ENCODE measurements at regions not wholly inside any gene's neighbourhood (a gene's known extent, or its start where the extent isn't known, plus 50 kb on each side); places are given as distances from the start of the nearest gene placed in this dataset.

DNA sequence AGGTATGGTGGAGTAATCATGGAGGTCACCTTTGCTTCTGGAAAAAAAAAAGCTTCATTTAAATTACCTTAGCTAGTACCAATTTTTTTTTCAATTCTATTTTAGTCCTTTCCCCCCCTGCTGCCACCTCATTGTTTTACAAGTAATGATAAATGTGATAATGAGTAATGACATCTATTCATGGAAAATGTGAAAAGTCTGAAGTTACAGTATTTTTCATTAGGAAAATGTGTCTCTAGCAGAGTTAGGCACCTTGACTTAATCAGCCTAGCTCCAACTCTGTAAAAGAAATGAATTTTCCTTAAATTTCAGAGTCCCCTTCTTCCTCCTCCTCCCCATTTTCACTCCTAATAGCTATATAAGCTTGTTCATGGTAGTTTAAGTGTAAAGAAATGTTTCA lies 204.9 kb upstream of the USP25 start:
- no peaks in the 10 kb centered on the region for H3K27me3 ChIP-seq (ENCODE audit: insufficient read depth, low read length)
- no peak overlapping the region for H3K4me3 ChIP-seq (ENCODE audit: low read length)
- peaks cover 7% of the 10 kb centered on the region for H3K4me1 ChIP-seq (ENCODE audit: insufficient read depth, low read length)
- no peaks in the 10 kb centered on the region for H3K9me3 ChIP-seq (ENCODE audit: low read depth, low read length)

DNA sequence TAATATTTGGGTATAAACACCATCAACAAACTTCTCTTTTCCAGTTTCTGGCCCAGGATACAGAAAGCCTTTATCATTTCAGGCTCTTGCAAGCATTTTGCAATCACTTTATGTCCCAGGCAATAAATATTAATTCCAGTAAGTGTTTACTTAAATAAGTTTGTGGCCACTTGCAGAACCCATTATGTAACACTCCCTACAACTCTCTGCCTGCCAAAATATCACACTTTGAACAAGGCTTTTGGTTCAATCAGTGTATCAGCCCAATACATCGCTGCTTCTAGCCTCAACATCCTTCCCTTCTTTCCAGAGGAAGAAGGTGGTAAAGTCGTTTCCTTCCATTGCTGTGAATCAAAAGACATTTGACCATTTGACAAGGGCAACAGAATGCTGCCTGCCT lies 203.0 kb upstream of the USP25 start:
- no peaks in the 10 kb centered on the region for H3K9me3 ChIP-seq (ENCODE audit: low read depth, low read length)
- no peaks in the 10 kb centered on the region for H3K4me1 ChIP-seq (ENCODE audit: insufficient read depth, low read length)
- H3K27me3 ChIP-seq (ENCODE audit: insufficient read depth, low read length) = no peaks in the 10 kb centered on the region
- H3K4me3 ChIP-seq (ENCODE audit: low read length) = no peak overlapping the region

DNA sequence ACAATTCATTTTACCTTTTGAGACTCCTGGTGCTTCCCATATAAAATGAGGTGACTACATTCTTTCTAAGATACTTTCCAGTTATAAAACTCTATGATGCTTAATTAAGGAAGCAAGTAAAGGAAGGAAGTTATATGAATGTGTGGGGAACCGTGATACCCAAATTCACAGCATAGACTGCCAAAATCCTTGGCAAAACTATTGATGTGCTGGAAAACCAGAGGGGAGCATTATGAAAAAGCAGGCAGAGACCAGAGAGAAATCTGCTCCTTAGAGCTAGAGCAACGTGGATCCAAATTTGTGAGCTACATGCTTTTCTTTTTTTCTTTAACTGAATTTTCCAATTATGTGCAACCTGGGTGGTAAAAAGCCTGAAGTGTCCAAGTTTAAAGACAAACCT lies 201.4 kb upstream of the USP25 start:
- no peaks in the 10 kb centered on the region for H3K4me1 ChIP-seq (ENCODE audit: insufficient read depth, low read length)
- H3K4me3 ChIP-seq (ENCODE audit: low read length) = no peak overlapping the region
- H3K27me3 ChIP-seq (ENCODE audit: insufficient read depth, low read length) = no peaks in the 10 kb centered on the region
- H3K9me3 ChIP-seq (ENCODE audit: low read depth, low read length) = no peaks in the 10 kb centered on the region

DNA sequence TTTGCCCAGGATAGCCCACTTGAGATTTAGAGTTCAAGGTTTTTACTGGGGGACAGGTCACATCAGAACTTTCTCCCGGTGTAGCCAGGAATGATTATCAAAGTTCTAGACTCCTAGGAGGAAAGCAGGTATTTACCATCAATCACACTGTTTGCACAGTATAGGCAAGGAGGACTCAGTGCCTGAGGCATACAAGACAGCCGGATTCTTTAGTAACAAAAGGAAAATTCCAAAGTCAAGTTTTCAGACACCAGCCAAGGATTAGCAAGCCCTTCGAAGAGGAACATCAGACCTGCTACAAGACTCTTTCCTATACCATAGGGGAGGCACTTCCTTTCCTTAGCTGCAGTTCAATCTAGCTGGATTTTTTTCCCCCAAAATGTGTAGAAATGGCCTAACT lies 197.8 kb upstream of the USP25 start:
- H3K27me3 ChIP-seq (ENCODE audit: insufficient read depth, low read length) = no peaks in the 10 kb centered on the region
- no peaks in the 10 kb centered on the region for H3K9me3 ChIP-seq (ENCODE audit: low read depth, low read length)

DNA sequence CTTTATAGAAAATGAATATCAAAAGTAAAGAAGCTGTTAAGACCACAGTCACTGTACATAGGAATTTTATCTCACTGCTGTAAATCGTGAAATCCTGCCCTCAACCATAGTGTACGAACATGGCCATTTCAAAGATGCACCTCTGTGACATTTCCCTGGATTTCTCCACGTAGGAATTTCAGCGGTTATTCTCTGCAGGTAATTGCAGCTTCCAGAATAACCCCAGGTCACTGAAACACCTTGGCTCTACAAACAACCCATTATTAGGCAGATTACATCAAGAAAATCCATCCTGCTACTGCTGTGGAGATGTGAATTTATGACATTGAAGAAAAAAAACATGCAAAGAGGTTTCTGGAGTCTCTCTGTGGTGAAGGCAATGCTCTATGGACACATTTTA lies 196.2 kb upstream of the USP25 start:
- Histone ChIP-seq H3K4me1 (ENCODE audit: insufficient read depth, low read length) (peaks cover 7% of the 10 kb centered on the region), H3K9me3 (ENCODE audit: low read depth, low read length) (no peaks in the 10 kb centered on the region), H3K27me3 (ENCODE audit: insufficient read depth, low read length) (no peaks in the 10 kb centered on the region), H3K4me3 (ENCODE audit: low read length) (no peak overlapping the region)

More for the DNA sequence above, 197.8 kb upstream of the USP25 start:
- H3K4me3 ChIP-seq (ENCODE audit: low read length) = no peak overlapping the region
- peaks cover 7% of the 10 kb centered on the region for H3K4me1 ChIP-seq (ENCODE audit: insufficient read depth, low read length)

DNA sequence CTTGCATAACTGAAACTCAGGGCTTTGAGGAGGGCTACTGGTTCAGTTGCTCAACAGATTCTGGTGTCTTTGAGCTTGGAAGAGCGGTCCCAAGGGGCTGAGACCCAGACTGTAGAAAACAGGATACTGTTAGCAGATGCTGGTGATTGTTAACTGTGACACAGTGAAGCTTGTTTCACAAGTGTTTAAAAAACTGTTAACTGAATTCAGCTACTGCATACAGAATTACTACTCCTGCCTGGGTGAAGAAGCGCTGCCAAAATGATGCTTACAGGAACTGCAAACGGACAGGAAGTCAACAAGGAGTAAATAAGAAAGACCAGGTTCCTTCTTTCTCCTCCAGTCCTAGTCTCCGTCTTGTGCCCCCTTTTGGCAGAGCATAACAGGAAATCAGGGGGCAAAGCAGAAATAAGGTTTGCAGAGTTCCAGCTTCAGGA lies 195.3 kb upstream of the USP25 start:
- H3K4me3 ChIP-seq (ENCODE audit: low read length) = no peak overlapping the region
- peaks cover 7% of the 10 kb centered on the region for H3K4me1 ChIP-seq (ENCODE audit: insufficient read depth, low read length)
- no peaks in the 10 kb centered on the region for H3K9me3 ChIP-seq (ENCODE audit: low read depth, low read length)
- H3K27me3 ChIP-seq (ENCODE audit: insufficient read depth, low read length) = no peaks in the 10 kb centered on the region

DNA sequence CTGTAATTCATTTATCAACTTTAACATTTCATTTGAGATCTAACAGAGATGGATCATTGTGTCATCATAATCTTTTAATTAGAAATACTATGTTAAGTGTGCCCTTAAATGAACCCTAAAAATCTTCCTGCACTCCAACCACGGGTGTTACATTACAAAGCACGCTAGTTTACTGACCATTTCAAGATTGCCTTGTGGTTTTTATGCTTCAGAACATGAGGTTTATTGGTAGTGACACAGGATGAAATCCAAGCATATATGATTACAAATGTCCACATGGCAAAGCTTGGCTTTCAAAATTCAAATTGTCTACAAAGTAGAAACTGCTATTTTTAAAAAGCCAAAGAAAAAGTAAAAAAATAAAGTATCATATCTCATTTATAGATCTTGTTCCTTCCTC lies 190.4 kb upstream of the USP25 start:
- Histone ChIP-seq H3K9me3 (ENCODE audit: low read depth, low read length) (no peaks in the 10 kb centered on the region), H3K27me3 (ENCODE audit: insufficient read depth, low read length) (no peaks in the 10 kb centered on the region), H3K4me3 (ENCODE audit: low read length) (no peak overlapping the region), H3K4me1 (ENCODE audit: insufficient read depth, low read length) (peaks cover 5% of the 10 kb centered on the region)

DNA sequence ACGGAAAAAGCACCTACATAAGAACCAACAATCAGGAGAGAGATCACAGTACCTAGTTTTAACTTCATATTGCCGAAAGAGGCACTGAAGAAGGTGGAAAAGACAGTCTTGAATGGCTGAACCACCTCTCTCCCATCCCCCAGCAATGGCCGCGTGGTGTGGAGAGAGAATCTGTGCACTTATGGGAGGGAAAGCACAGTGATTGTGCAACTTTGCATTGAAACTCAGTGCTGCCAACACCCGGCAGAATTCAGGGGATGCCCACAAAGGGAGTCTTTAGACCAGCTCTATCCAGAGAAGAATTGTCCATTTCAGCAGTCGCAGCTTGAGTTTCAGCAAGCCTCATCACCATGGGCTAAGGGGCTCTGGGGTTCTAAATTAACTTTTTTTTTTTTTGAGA lies 186.3 kb upstream of the USP25 start:
- H3K4me1 ChIP-seq (ENCODE audit: insufficient read depth, low read length) = no peaks in the 10 kb centered on the region
- H3K27me3 ChIP-seq (ENCODE audit: insufficient read depth, low read length) = no peaks in the 10 kb centered on the region
- H3K9me3 ChIP-seq (ENCODE audit: low read depth, low read length) = no peaks in the 10 kb centered on the region

DNA sequence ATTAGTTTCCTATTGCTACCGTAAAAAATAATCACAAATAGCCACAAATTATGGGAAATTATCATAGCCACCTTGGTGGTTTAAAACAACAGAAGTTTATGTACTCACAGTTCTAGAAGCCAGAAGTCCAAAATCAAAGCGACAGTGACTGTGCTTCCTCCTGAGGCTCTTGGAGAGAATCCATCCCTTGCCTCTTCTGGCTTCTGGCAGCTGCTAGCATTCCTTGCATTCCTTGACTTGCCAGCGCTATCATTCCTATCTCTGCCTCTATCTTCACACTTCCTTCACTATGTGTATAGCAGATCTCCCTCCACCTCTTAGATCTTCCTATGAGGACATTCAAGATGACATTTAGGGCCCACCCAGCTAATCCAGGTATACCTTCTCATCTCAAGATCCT lies 180.1 kb upstream of the USP25 start:
- H3K4me3 ChIP-seq (ENCODE audit: low read length) = no peak overlapping the region
- H3K9me3 ChIP-seq (ENCODE audit: low read depth, low read length) = no peaks in the 10 kb centered on the region
- no peaks in the 10 kb centered on the region for H3K27me3 ChIP-seq (ENCODE audit: insufficient read depth, low read length)
- H3K4me1 ChIP-seq (ENCODE audit: insufficient read depth, low read length) = no peaks in the 10 kb centered on the region

More for the DNA sequence above, 186.3 kb upstream of the USP25 start:
- no peak overlapping the region for H3K4me3 ChIP-seq (ENCODE audit: low read length)

DNA sequence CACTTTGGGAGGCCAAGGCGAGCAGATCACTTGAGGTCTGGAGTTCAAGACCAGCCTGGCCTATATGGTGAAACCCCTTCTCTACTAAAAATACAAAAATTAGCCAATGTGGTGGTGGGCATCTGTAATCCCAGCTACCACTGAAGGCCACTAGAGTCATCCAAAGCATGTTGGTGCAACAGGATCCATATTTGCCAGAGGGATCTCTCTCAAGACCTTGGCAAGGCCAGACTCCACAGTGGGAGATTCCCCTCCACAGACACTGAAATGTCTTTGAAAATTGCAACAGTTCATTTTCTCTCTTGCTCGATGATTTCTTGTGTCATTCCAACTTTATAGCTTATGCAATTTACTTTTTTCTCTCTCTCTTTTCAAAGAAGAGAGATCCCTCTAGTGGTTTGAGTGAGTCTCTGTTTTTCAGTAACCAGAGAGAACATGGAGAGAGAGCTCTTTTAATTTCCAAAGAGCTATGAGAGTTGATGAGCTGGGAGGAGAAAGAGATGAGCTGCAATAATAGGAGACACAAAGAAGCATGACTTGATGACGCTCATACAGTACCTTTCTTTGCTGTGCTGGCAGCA lies 176.8 kb upstream of the USP25 start:
- Histone ChIP-seq H3K4me1 (ENCODE audit: insufficient read depth, low read length) (no peaks in the 10 kb centered on the region), H3K9me3 (ENCODE audit: low read depth, low read length) (no peaks in the 10 kb centered on the region), H3K27me3 (ENCODE audit: insufficient read depth, low read length) (no peaks in the 10 kb centered on the region), H3K4me3 (ENCODE audit: low read length) (no peak overlapping the region)

DNA sequence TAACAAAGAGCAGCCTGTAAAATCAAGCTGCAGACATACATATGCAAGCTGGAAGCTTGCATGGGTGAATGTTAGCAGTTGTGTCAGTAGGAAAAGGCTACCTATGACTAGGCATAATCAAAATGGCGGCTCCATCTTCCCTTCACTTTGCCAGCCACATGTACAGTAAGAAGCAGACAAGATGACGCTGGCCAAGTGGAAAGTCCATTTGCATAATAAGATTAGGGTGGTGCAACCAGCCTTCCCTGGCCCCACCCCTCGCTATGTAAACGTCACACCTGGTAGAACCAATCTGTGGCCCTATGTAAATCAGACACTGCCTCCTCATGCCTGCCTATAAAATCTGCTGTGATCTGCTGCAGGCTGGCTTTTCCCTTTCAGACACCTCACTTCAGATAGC lies 171.9 kb upstream of the USP25 start:
- Histone ChIP-seq H3K4me3 (ENCODE audit: low read length) (no peak overlapping the region), H3K9me3 (ENCODE audit: low read depth, low read length) (no peaks in the 10 kb centered on the region), H3K27me3 (ENCODE audit: insufficient read depth, low read length) (no peaks in the 10 kb centered on the region), H3K4me1 (ENCODE audit: insufficient read depth, low read length) (no peaks in the 10 kb centered on the region)

DNA sequence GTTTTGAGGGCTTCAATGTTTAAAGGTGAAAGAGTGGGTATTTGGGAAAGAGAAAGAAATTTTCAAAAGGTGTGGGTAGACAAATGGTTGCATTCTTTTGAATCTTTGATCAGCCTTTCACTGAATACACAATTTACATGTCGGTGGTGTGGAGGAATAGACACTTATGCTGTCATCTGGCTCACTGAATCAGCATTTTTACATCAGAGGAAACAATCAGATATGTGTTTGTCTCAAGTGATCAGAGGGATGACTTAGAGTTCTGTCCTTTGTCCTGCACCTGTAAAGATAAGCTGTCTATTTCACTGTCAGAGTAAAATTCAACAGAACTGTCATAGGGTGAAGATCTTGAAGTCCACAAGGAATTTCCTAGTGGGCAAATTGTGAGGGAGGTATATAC lies 170.9 kb upstream of the USP25 start:
- H3K9me3 ChIP-seq (ENCODE audit: low read depth, low read length) = no peaks in the 10 kb centered on the region
- no peaks in the 10 kb centered on the region for H3K27me3 ChIP-seq (ENCODE audit: insufficient read depth, low read length)
- no peak overlapping the region for H3K4me3 ChIP-seq (ENCODE audit: low read length)
- no peaks in the 10 kb centered on the region for H3K4me1 ChIP-seq (ENCODE audit: insufficient read depth, low read length)

DNA sequence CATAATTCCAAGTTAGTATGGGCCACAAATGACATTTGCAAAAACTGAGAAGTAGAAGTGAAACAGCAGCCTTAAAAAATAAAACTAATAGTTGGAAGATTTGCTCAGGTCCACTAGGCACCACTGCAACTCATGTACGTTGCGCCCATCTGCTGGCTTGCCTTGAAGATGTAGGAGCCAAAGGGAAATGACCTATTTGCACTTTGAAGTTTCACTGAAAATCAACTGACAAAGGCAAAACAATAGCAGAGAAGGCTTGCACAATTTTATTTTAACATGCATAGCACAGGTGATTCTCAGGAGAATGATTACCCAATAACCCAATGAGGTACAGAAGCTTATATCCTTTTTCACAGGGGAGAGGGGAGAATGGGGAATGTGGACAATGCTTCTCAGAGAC lies 170.1 kb upstream of the USP25 start:
- no peak overlapping the region for H3K4me3 ChIP-seq (ENCODE audit: low read length)
- H3K27me3 ChIP-seq (ENCODE audit: insufficient read depth, low read length) = no peaks in the 10 kb centered on the region
- no peaks in the 10 kb centered on the region for H3K9me3 ChIP-seq (ENCODE audit: low read depth, low read length)
- H3K4me1 ChIP-seq (ENCODE audit: insufficient read depth, low read length) = no peaks in the 10 kb centered on the region

DNA sequence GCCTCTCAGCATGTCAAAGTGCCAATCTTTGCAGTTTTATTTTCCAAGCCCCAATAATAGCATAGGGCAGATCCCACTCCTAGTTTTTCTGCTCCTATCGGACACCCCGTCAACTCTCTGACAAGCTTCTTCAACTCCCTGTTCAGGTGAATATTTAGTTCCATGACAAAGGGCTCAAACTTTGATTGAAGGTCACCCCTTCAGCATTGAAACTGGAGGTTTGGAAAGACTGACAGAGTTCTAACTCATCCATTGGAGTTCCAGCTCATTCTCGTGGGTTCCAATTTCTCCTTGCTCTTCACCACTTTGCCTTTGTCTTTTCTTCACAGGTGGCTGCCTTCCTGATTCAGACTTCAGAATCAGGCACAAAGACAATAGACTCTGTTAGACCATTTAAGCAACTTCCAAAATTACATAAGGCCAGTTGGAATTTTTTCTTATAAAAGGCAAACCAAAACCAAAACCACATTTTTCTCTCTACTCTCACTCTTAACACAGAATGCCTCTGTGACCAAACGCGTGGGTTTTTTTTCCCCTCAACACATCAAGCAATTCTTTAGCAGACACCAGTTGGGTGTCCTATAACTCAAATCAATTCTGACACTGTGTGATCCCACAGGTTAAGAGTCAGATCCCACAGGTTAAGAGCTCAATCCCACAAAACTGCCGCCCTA lies 169.3 kb upstream of the USP25 start:
- no peak overlapping the region for H3K4me3 ChIP-seq (ENCODE audit: low read length)
- no peaks in the 10 kb centered on the region for H3K9me3 ChIP-seq (ENCODE audit: low read depth, low read length)
- no peaks in the 10 kb centered on the region for H3K27me3 ChIP-seq (ENCODE audit: insufficient read depth, low read length)
- no peaks in the 10 kb centered on the region for H3K4me1 ChIP-seq (ENCODE audit: insufficient read depth, low read length)

DNA sequence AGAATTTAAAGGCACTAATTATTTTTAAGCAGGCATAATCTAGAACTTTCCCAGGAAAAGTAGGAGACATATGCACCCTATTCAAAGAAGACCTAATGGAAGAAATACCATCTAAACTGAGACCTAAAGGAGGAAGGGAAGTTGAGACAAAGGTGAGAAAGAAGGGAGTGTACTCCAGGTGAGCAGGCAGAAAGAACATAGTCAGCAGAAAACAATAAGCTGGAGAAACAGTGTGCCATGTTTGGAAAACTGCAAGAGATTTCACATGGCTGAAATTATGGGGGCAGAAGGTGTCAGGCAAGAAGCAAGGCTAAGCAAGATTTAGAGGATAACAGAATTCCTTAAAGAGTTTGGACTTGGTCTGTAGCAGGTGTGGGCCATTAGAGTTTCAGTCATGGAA lies 167.0 kb upstream of the USP25 start:
- H3K27me3 ChIP-seq (ENCODE audit: insufficient read depth, low read length) = no peaks in the 10 kb centered on the region
- no peaks in the 10 kb centered on the region for H3K4me1 ChIP-seq (ENCODE audit: insufficient read depth, low read length)
- H3K4me3 ChIP-seq (ENCODE audit: low read length) = no peak overlapping the region
- H3K9me3 ChIP-seq (ENCODE audit: low read depth, low read length) = no peaks in the 10 kb centered on the region

DNA sequence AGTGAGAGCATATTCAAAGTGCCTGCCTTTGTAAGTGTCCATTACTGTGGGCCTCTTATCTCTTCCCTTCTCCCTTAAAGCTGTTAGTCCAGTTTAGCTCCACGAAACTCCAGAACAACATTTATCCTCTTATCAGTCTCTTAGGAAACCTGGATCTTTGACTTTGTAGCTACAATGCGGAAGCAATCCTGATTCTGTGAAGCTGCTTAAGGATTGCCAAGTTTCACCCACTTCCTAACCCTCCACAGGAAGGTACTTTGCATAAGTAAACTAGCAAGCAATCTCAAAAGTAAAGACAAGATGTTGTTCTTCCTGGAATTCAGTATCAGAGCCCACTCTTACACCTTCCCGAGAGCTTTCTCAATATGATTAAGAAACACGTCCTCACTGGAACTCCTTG lies 164.9 kb upstream of the USP25 start:
- Histone ChIP-seq H3K27me3 (ENCODE audit: insufficient read depth, low read length) (no peaks in the 10 kb centered on the region), H3K9me3 (ENCODE audit: low read depth, low read length) (no peaks in the 10 kb centered on the region), H3K4me1 (ENCODE audit: insufficient read depth, low read length) (no peaks in the 10 kb centered on the region), H3K4me3 (ENCODE audit: low read length) (no peak overlapping the region)
